SK-N-SH (cell line): ENCODE measurements at regions not wholly inside any gene's neighbourhood (a gene's known extent, or its start where the extent isn't known, plus 50 kb on each side); places are given as distances from the start of the nearest gene placed in this dataset.

ENCODE experiments used
- CTCF ChIA-PET: fragments of 300-600, 350-600 bp; formaldehyde crosslinking; extraction: SDS; loops from one replicate; lab custom pipeline; 2021; lab: Yijun Ruan, JAX
- POLR2A ChIA-PET: fragments of 350-600 bp; sonication (Branson Sonifier 250); formaldehyde crosslinking; extraction: SDS; loops from one replicate; lab custom pipeline; 2020; ENCODE audit warnings: antibody characterized with exemption, inconsistent platforms; lab: Yijun Ruan, JAX
- DNase-seq: peaks from one replicate; pipeline ENCODE4 v3.0.0; 2012
- H2AFZ ChIP-seq: fragments of 200-600 bp; sonication (generic); 2 replicates; pipeline ENCODE4 v1.8.1; 2016; ENCODE audit warnings: antibody characterized with exemption, mild to moderate bottlenecking, low read depth
- H3F3A ChIP-seq: fragments of 200-600 bp; sonication (generic); replicated peaks from 2 replicates; pipeline ENCODE3; 2016; ENCODE audit warnings: antibody characterized with exemption, mild to moderate bottlenecking; ENCODE audit not compliant: insufficient read depth
- H3K27ac ChIP-seq, 2 experiments: fragments of 200-500 bp in 1 of 2; fragments of 200-600 bp in 1 of 2; sonication (Bioruptor generic) in 1 of 2; sonication (generic), shearing (Covaris generic) in 1 of 2; 2 replicates each; pipeline versions ENCODE4 v1.5.1 to v1.6.1; 2014 to 2016; ENCODE audit warnings: low read depth in 2 of 2, inconsistent platforms in 1 of 2, low read length in 1 of 2, mild to moderate bottlenecking in 1 of 2, mixed read lengths in 1 of 2
- H3K27me3 ChIP-seq: fragments of 200-600 bp; sonication (generic), shearing (Covaris generic); 2 replicates; pipeline ENCODE4 v1.6.1; 2016; ENCODE audit warnings: mixed run types; ENCODE audit not compliant: insufficient read depth
- H3K36me3 ChIP-seq, 2 experiments: fragments of 200-500 bp in 1 of 2; fragments of 200-600 bp in 1 of 2; sonication (Bioruptor generic) in 1 of 2; sonication (generic) in 1 of 2; replicated peaks in 1 of 2; 2 replicates each; pipeline versions ENCODE3 to v1.5.1; 2014 to 2016; ENCODE audit warnings: low read length in 1 of 2, mild to moderate bottlenecking in 1 of 2; ENCODE audit not compliant: insufficient read depth in 2 of 2, control insufficient read depth in 1 of 2
- H3K4me1 ChIP-seq, 2 experiments: fragments of 200-500 bp in 1 of 2; fragments of 200-600 bp in 1 of 2; sonication (Bioruptor generic) in 1 of 2; sonication (generic), shearing (Covaris generic) in 1 of 2; 2 replicates each; pipeline versions ENCODE4 v1.5.1 to v1.6.1; 2014 to 2016; ENCODE audit warnings: low read depth in 1 of 2, low read length in 1 of 2, mixed run types in 1 of 2; ENCODE audit not compliant: insufficient read depth in 2 of 2, control insufficient read depth in 1 of 2
- H3K4me2 ChIP-seq: fragments of 200-600 bp; sonication (generic), shearing (Covaris generic); 2 replicates; pipeline ENCODE4 v1.6.1; 2017; ENCODE audit warnings: mixed run types
- H3K4me3 ChIP-seq, 2 experiments: fragments of 200-500 bp in 1 of 2; fragments of 200-600 bp in 1 of 2; sonication (Bioruptor generic) in 1 of 2; sonication (generic), shearing (Covaris generic) in 1 of 2; 2 replicates each; pipeline versions ENCODE4 v1.5.1 to v1.8.1; 2014 to 2016; ENCODE audit warnings: low read depth in 2 of 2, inconsistent platforms in 1 of 2, low read length in 1 of 2, mild to moderate bottlenecking in 1 of 2, mixed read lengths in 1 of 2, moderate library complexity in 1 of 2
- H3K79me2 ChIP-seq: fragments of 200-600 bp; sonication (generic); 2 replicates; pipeline ENCODE4 v1.8.1; 2017; ENCODE audit warnings: mild to moderate bottlenecking; ENCODE audit not compliant: insufficient read depth
- H3K9ac ChIP-seq: fragments of 200-600 bp; sonication (generic); 2 replicates; pipeline ENCODE4 v1.6.1; 2017; ENCODE audit warnings: mixed run types
- H3K9me2 ChIP-seq: fragments of 200-600 bp; sonication (generic); 2 replicates; pipeline ENCODE4 v1.6.1; 2017; ENCODE audit warnings: mixed run types
- H3K9me3 ChIP-seq: fragments of 200-600 bp; sonication (generic); 2 replicates; pipeline ENCODE4 v1.6.1; 2017; ENCODE audit warnings: mixed run types, mild to moderate bottlenecking, moderate library complexity
- H4K20me1 ChIP-seq: fragments of 200-600 bp; sonication (generic); 2 replicates; pipeline ENCODE4 v1.6.1; 2017; ENCODE audit warnings: mild to moderate bottlenecking, mixed run types; ENCODE audit not compliant: insufficient read depth
- EZH2phosphoT487 ChIP-seq: fragments of 200-600 bp; sonication (generic); IDR thresholded peaks from 2 replicates; pipeline ENCODE4 v1.6.1; 2017; ENCODE audit warnings: low read depth, mixed run types, mild to moderate bottlenecking, antibody characterized with exemption, moderate library complexity, borderline replicate concordance
- GATA2 ChIP-seq: sonication (generic); formaldehyde crosslinking; IDR thresholded peaks from 2 replicates; pipeline ENCODE4 v1.5.0; 2020; ENCODE audit warnings: mild to moderate bottlenecking, missing genetic modification reagents
- MXI1 ChIP-seq: IDR thresholded peaks from 2 replicates; pipeline ENCODE4 v1.6.1; 2012; ENCODE audit warnings: mild to moderate bottlenecking, low read depth, low read length, improper control_type of control experiment
- RCOR1 ChIP-seq: fragments of 150-350 bp; IDR thresholded peaks from 2 replicates; pipeline ENCODE4 v1.6.1; 2017; ENCODE audit warnings: antibody characterized with exemption, low read length
- RFX5 ChIP-seq: IDR thresholded peaks from 2 replicates; pipeline ENCODE4 v1.6.1; 2012; ENCODE audit warnings: mild to moderate bottlenecking, improper control_type of control experiment, low read length
- SIN3A ChIP-seq: IDR thresholded peaks from 2 replicates; pipeline ENCODE4 v1.6.1; 2012; ENCODE audit warnings: low read depth, mild to moderate bottlenecking, low read length, moderate library complexity, borderline replicate concordance
- SMC3 ChIP-seq: IDR thresholded peaks from 2 replicates; pipeline ENCODE4 v1.6.1; 2012; ENCODE audit warnings: low read depth, low read length, improper control_type of control experiment
- TAF1 ChIP-seq: IDR thresholded peaks from 2 replicates; pipeline ENCODE4 v1.6.1; 2012; ENCODE audit warnings: low read depth, mild to moderate bottlenecking, low read length, moderate library complexity, borderline replicate concordance
- WGBS: methylation state at CpG from one replicate; pipeline ENCODE4 v1.1.6; 2017; ENCODE audit warnings: low lambda C conversion rate; 5-methylcytosine and 5-hydroxymethylcytosine counted together
- TF ChIP-seq, protein P1 (sequence below): fragments of 150-350 bp; IDR thresholded peaks from 2 replicates; pipeline ENCODE4 v1.6.1; 2017; ENCODE audit warnings: antibody characterized with exemption, low read length, low read depth, borderline replicate concordance
- TF ChIP-seq, protein P2 (sequence below): IDR thresholded peaks from 2 replicates; pipeline ENCODE4 v1.4.0; 2012; ENCODE audit warnings: low read depth, borderline replicate concordance
- TF ChIP-seq, protein P3 (sequence below): IDR thresholded peaks from 2 replicates; pipeline ENCODE4 v1.6.1; 2012; ENCODE audit warnings: mild to moderate bottlenecking, low read depth, low read length, moderate library complexity
- TF ChIP-seq, protein P4 (sequence below): IDR thresholded peaks from 2 replicates; pipeline ENCODE4 v1.4.0; 2012; ENCODE audit warnings: low read depth, borderline replicate concordance

GRCh38 chr9:30582240-30582639, 1802.2 kb upstream of the ACO1 start (continued):
- TF ChIP-seq RCOR1 (no peak), GATA2 (CRISPR knock-in tag) (no peak)

DNA sequence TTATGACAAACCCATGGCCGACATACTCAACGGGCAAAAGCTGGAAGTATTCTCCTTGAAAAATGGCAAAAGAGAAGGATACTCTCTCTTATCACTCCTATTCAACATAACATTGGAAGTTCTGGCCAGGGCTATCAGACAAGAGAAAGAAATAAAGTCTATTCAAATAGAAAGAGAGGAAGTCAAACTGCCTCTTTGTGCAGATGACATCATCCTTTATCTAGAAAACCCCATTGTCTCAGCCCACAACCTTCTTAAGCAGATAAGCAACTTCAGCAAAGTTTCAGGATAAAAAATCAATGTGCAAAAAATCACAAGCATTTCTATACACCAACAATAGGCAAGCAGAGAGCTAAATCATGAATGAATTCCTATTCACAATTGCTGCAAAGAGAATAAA, 1799.9 kb upstream of the ACO1 start:
- Histone ChIP-seq H3K27me3 (no peaks in the 10 kb centered on the region), H3K4me2 (no peak overlapping the region), H3K4me1 (no peaks in the 10 kb centered on the region), H3K36me3 (no peaks in the 10 kb centered on the region), H3K9ac (no peak overlapping the region), H3K27ac (no peak overlapping the region), H3K4me3 (no peak overlapping the region), H4K20me1 (no peaks in the 10 kb centered on the region), H3K9me2 (no peaks in the 10 kb centered on the region), H3K9me3 (no peaks in the 10 kb centered on the region), H3K79me2 (no peaks in the 10 kb centered on the region), H3F3A (peaks cover 6% of the 10 kb centered on the region), H2AFZ (0 out of 2 replicates have a peak overlapping the region, but pooled peaks have one; percentile 17)
- ChIA-PET POLR2A (no interaction called here), CTCF (no interaction called here)
- no peak for TF ChIP-seq SIN3A
- TF ChIP-seq, protein P1, sequence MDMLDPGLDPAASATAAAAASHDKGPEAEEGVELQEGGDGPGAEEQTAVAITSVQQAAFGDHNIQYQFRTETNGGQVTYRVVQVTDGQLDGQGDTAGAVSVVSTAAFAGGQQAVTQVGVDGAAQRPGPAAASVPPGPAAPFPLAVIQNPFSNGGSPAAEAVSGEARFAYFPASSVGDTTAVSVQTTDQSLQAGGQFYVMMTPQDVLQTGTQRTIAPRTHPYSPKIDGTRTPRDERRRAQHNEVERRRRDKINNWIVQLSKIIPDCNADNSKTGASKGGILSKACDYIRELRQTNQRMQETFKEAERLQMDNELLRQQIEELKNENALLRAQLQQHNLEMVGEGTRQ: no peak
- TF ChIP-seq, protein P2, sequence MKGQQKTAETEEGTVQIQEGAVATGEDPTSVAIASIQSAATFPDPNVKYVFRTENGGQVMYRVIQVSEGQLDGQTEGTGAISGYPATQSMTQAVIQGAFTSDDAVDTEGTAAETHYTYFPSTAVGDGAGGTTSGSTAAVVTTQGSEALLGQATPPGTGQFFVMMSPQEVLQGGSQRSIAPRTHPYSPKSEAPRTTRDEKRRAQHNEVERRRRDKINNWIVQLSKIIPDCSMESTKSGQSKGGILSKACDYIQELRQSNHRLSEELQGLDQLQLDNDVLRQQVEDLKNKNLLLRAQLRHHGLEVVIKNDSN: no peak
- TF ChIP-seq EZH2phosphoT487: no peak
- TF ChIP-seq MXI1: no peak
- TF ChIP-seq RFX5: no peak
- TF ChIP-seq, protein P3, sequence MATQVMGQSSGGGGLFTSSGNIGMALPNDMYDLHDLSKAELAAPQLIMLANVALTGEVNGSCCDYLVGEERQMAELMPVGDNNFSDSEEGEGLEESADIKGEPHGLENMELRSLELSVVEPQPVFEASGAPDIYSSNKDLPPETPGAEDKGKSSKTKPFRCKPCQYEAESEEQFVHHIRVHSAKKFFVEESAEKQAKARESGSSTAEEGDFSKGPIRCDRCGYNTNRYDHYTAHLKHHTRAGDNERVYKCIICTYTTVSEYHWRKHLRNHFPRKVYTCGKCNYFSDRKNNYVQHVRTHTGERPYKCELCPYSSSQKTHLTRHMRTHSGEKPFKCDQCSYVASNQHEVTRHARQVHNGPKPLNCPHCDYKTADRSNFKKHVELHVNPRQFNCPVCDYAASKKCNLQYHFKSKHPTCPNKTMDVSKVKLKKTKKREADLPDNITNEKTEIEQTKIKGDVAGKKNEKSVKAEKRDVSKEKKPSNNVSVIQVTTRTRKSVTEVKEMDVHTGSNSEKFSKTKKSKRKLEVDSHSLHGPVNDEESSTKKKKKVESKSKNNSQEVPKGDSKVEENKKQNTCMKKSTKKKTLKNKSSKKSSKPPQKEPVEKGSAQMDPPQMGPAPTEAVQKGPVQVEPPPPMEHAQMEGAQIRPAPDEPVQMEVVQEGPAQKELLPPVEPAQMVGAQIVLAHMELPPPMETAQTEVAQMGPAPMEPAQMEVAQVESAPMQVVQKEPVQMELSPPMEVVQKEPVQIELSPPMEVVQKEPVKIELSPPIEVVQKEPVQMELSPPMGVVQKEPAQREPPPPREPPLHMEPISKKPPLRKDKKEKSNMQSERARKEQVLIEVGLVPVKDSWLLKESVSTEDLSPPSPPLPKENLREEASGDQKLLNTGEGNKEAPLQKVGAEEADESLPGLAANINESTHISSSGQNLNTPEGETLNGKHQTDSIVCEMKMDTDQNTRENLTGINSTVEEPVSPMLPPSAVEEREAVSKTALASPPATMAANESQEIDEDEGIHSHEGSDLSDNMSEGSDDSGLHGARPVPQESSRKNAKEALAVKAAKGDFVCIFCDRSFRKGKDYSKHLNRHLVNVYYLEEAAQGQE: no peak
- TF ChIP-seq SMC3: no peak
- TF ChIP-seq TAF1: no peak
- TF ChIP-seq, protein P4, sequence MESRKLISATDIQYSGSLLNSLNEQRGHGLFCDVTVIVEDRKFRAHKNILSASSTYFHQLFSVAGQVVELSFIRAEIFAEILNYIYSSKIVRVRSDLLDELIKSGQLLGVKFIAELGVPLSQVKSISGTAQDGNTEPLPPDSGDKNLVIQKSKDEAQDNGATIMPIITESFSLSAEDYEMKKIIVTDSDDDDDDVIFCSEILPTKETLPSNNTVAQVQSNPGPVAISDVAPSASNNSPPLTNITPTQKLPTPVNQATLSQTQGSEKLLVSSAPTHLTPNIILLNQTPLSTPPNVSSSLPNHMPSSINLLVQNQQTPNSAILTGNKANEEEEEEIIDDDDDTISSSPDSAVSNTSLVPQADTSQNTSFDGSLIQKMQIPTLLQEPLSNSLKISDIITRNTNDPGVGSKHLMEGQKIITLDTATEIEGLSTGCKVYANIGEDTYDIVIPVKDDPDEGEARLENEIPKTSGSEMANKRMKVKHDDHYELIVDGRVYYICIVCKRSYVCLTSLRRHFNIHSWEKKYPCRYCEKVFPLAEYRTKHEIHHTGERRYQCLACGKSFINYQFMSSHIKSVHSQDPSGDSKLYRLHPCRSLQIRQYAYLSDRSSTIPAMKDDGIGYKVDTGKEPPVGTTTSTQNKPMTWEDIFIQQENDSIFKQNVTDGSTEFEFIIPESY: no peak
- no peak for DNase-seq
- WGBS: 43% methylated on average over 2 of the region's 2 CpGs
